DMS114 treated with DMSO at 0.1 percent for 48 hours (cell line): ENCODE measurements at regions not wholly inside any gene's neighbourhood (a gene's known extent, or its start where the extent isn't known, plus 50 kb on each side); places are given as distances from the start of the nearest gene placed in this dataset.
"Not testable (repeated sequence)": the region's sequence is repeated elsewhere in the genome, so short reads cannot be mapped to it uniquely, and the experiment has no call there.

Experiments used
- DNase-seq: peaks from one replicate; lab custom pipeline; 2025; ENCODE audit not compliant: unreplicated experiment; lab: John Stamatoyannopoulos, UW

DNA sequence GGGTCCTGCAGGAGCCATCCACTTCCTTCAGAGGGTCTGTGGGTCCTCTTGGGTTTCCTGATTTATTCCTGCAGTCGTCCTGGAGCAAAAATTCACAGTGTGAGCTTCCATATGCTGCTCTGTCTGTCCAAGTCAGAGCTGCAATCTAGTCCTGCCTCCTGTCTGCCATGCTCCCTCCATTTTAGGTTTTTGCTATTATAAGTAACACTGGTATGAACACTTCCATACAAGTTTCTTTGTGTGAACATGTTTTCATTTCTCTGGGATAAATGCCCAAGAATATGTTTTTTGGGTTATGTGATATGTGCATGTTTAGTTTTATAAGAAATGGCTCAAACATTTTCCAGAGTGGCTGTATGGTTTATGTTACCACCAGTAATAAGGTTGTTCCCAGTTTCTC is 188.1 kb downstream of the ACTR3B start:
- no peak for DNase-seq

- DNase-seq: no peak
These were observed 189.7 kb downstream of the ACTR3B start for GRCh38 chr7:152949253-152949652.

GRCh38 chr7:152949790-152950189 is 190.2 kb downstream of the ACTR3B start:
- no peak for DNase-seq

GRCh38 chr7:152956006-152956405 is 196.5 kb downstream of the ACTR3B start:
- no peak for DNase-seq

DNA sequence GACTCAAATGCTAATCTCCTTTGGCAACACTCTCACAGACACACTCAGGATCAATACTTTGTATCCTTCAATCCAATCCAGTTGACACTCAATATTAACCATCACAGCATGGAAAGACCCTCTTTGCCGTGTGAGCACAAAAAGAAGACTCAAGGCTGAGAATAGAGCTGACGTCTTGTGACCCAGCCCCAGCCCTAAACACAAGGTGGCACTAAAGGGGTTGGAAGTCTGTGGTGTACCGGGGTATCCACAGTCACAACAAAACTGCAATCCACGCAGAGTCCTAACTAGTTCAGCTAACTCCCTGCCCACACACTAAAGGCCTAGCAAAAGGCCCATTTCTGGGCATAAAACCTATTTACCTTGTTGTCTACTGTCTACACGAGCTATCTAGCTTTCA is 200.1 kb downstream of the ACTR3B start:
- DNase-seq: no peak

DNA sequence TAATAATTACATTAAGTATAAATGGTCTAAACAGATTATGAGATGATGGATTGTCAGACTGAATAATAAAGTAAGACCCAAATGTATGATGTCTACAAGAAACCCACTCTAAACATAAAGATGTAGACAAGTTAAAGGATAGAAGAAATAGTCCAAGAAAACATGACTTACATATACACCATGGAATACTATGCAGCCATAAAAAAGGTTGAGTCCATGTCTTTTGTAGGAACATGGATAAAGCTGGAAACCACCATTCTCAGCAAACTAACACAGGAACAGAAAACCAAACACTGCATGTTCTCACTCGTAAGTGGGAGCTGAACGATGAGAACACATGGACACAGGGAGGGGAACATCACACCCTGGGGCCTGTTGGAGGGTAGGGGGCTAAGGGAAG is 202.2 kb downstream of the ACTR3B start:
- DNase-seq: not testable (repeated sequence)

DNA sequence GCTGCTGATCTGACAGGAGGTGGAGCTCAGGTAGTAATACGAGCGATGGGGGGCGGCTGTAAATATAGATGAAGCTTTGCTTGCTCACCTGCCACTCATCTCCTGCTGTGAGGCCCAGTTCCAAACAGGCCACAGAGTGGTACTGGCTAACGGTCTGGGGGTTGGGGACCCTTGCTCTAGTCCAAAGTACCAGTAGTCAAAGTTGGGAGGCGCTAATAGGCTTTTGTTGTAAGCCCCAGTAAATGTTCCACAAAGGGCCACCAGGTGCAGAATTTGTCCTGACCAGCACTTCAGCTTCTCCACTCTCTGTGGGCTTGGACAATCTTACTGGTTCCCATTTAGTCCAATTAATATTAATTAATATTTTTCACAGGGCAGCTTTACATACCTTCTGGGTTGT is 206.6 kb downstream of the ACTR3B start:
- no peak for DNase-seq

DNA sequence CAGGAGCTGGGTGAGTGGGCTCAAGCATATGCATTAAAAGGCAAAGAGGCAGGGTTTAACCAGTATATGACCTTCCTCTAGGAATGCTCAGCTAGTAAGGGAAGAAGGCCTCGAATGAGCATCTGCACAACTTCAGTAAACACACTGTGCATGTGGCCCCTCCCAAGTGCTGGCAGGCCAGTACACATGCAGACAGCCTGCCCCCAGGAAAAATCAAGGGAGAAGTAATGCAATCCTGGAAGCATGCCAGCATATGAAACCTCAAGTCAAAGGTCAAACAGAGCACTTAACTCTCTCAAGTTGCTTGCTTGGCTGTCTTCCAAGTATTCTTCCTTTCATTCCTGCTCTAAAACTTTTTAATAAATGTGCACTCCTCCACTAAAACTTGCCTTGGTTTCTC is 208.4 kb downstream of the ACTR3B start:
- DNase-seq: no peak

DNA sequence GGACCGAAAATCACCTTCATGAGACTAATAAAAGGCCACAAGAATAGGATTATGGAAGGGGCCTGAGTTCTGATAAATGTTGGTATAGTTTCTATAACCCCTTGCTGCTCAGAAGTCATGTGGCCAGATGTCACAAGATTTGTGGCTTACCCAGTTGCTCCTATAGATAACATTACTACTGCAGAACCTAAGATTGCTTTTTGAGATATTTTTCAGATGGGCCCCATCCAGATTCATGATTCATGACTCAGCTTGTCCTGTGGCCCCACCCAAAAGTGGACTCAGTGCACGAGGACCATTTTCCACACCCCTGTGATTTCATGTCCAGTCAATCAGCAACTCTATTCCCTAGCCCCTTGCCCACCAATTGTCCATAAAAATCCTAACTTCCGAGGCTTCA is 209.0 kb downstream of the ACTR3B start:
- no peak for DNase-seq

GRCh38 chr7:152969335-152969734 is 209.8 kb downstream of the ACTR3B start:
- no peak for DNase-seq

DNA sequence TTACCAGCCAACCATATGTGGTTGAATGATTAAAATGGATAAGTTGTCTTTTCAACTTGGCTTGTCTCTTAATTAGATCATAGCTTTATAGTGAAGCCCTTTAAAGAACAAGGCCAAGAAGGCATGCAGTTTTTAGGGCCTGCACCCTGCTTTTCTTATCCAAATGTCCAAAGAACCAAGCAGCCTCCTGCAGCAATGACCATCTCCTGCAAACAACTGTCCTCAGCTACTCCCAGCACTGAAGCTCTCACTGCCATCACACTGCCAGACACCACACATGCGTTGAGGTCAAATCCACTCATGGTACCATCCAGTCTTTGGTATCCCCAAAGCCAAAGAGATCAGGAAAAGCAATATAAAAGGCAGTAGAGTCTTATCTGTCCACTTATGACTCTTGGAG is 210.3 kb downstream of the ACTR3B start:
- no peak for DNase-seq

DNA sequence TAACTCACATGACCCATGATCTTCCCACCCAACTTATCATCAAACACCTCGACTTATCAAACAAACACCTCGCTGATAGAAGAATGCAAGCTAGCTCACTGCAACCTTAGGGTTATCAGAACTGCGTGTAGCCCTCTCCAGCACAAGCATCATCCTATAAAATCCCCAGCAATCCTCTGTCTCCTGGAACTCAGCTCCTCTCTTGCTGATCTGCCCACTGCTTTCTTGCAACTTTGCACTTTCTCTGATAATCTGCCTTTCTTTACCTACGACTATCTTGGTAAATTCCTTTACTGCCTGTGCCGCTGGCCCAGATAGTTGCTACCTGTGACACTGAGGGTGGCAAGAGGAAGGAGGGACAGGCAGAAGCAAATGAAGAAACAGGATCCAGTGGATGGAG is 210.9 kb downstream of the ACTR3B start:
- no peak for DNase-seq

DNA sequence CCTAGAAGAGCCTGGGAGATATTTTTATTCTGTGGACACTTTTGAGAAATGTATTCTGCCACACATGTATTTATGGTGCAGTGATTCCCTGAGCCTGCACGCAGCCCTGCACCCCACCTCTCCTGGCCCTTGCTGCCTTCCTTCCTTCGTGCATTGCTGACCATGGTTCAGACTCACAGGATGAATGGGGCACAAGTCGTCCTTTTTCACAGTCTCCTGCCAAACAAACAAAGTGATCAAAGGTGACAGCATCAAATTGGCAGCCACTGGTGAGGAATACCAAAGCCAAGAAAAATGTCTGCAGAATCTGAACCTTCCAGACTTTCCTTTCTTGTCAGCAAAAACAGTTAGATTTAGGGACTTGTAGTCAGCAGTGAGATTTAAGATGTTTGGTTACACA is 215.0 kb downstream of the ACTR3B start:
- no peak for DNase-seq

DNA sequence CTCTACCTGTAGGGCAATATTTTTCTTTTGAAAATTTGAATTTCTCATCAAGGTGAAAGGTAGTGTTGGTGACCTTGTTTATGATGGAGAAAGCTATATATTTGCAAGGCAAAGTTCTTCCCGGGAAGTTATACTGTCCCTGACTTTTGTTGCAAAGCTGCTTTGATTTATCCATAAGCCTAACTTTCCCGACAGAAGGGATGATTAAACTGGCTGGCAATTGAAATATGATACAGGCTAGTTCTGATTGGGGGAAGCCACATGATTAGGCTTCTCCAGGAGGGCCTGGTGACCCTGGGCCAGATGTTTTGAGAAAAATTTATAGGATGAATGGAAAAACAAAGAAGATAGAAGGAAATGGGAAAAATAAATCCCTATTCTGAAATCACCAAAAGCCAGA is 215.5 kb downstream of the ACTR3B start:
- DNase-seq: no peak

DNA sequence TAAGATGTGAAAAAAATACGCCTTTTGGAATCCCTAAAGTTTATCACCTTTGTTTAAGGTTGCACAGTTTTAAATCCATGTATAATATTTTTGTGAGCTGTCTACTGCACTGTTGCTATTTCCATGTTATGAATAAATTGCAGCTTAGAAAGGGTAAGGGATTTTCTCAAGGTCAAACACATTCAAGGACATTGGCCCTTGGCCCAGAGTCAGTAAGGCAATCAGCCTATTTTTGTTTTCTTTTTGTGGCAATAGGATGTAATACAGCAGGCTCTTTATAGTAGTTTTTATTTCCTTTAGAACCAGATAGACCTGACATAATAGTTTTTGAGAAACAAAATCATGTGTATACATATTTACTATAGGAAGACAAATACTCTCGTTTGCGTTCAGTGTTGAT is 219.8 kb downstream of the ACTR3B start:
- DNase-seq: no peak

DNA sequence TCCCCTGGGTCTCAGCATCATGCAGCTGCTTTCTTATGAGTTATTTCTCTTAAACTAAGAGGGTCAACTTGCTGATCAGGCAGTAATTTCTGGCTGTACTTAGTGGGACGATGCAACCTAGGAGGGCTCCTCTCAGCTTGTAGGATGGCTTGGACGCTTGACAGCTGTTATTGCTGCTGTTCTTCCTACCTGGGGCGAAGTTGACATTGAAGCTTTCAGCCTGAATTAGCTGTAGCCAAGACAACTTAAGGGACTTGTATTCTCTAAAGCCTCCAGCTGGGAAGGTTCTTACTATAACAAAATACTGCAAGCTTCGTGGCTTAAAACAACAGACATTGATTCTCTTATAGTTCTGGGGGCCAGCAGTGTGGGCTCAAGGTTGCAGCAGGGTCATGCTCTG is 224.9 kb downstream of the ACTR3B start:
- DNase-seq: no peak

DNA sequence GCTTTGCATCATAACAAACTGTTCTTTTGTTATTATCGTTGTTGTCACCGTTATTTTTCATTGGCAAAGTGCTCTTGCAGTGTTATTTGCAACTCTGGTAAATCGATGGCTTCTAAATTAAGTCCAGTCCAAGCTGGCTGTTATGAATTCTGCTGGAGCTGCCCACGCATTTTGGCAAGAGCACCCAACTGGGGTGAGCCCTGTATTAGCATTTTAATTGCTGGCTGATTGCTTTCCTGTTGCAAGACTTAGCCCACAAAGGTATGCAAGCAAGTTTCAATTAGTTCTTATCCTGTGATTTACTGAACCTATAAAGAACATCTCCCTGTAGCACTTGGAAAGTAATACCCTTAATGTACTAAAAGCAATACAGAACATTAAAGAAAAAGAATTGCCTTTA is 226.8 kb downstream of the ACTR3B start:
- DNase-seq: no peak

DNA sequence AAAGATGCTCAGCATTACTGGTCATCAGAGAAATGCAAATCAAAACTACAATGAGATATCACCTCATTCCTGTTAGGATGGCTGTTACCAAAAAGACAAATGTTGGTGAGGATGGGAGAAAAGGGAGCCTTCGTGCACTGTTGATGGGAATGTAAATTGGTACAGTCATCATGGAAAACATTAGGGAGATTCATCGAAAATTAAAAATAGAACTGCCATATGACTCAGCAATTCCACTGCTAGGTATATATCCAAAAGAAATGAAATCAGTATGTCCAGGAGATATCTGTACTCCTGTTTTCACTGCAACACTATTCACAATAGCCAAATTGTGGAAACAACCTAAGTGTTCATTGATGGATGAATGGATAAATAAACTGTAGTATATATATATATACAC is 228.1 kb downstream of the ACTR3B start:
- DNase-seq: no peak

DNA sequence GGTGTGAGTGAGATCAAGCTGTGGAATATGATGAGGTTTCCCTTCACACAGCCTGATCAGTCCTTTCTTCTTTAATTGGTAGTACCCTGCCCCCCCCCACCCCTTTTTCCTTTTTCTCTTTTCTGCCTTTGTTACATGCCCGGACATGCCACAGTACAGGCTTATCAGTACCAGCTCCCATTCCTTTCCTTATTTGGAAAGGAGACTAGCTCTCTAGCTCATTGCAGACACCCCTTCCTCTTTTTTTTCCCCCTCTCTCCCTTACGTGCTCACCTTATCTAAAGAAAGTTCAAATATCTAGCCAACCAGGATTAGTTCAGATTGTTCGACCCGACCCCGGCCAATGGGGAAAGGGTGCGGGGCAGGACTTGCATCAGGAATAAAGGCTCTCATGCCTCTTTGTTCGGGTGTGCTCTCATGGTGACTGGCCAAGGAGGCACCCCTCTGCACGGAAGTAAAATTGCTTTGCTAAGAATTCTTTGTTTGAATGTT is 230.4 kb downstream of the ACTR3B start:
- DNase-seq: no peak

GRCh38 chr7:152998420-152998819 is 238.9 kb downstream of the ACTR3B start:
- no peak for DNase-seq

DNA sequence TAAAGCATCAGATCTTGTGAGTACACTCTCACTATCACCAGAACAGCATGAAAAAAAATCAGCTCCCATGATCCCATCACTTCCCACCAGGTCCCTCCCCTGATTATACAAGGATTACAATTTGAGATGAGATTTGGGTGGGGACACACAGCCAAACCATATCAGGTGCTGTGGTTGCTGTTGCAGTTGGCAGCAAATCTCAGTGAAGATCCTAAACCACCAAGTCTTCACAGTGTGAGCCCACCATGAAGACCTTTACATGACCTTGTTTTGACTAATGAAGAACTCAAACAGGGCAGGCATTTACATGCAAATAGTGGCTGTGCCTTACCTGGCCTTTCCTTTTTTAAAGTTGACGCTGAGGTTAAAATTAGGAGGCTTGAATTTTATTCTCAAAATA is 242.6 kb downstream of the ACTR3B start:
- no peak for DNase-seq

GRCh38 chr7:153002572-153002971 is 243.0 kb downstream of the ACTR3B start:
- no peak for DNase-seq

DNA sequence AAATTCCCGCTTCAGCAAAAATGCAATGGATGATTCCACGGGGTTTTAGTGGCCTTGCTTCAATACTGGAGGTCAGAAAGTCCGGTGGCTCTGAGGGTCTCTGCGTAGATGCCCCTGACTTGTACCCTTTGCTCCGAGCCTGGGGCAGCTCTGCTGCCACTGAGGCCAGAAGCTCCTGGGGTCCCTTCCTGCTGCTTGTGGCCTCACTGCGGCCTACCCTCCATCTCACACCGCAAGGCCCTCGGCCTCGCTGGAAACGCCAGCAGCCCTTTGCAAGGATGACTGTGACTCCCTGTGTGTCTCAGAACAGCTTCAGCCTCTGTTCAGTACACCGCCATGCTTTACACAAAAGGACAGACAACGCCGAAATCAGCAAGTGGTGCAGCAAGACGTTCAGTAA is 244.8 kb downstream of the ACTR3B start:
- DNase-seq: no peak
